ENCODE measurements at regions not wholly inside any gene's neighbourhood (a gene's known extent, or its start where the extent isn't known, plus 50 kb on each side); places are given as distances from the start of the nearest gene placed in this dataset.

- TF ChIP-seq, protein P1, sequence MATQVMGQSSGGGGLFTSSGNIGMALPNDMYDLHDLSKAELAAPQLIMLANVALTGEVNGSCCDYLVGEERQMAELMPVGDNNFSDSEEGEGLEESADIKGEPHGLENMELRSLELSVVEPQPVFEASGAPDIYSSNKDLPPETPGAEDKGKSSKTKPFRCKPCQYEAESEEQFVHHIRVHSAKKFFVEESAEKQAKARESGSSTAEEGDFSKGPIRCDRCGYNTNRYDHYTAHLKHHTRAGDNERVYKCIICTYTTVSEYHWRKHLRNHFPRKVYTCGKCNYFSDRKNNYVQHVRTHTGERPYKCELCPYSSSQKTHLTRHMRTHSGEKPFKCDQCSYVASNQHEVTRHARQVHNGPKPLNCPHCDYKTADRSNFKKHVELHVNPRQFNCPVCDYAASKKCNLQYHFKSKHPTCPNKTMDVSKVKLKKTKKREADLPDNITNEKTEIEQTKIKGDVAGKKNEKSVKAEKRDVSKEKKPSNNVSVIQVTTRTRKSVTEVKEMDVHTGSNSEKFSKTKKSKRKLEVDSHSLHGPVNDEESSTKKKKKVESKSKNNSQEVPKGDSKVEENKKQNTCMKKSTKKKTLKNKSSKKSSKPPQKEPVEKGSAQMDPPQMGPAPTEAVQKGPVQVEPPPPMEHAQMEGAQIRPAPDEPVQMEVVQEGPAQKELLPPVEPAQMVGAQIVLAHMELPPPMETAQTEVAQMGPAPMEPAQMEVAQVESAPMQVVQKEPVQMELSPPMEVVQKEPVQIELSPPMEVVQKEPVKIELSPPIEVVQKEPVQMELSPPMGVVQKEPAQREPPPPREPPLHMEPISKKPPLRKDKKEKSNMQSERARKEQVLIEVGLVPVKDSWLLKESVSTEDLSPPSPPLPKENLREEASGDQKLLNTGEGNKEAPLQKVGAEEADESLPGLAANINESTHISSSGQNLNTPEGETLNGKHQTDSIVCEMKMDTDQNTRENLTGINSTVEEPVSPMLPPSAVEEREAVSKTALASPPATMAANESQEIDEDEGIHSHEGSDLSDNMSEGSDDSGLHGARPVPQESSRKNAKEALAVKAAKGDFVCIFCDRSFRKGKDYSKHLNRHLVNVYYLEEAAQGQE (IDR thresholded peaks at IDR 0.05), result no peak
- TF ChIP-seq FOXS1 (CRISPR knock-in tag; IDR thresholded peaks at IDR 0.05), result no peak
- TF ChIP-seq, protein P2, sequence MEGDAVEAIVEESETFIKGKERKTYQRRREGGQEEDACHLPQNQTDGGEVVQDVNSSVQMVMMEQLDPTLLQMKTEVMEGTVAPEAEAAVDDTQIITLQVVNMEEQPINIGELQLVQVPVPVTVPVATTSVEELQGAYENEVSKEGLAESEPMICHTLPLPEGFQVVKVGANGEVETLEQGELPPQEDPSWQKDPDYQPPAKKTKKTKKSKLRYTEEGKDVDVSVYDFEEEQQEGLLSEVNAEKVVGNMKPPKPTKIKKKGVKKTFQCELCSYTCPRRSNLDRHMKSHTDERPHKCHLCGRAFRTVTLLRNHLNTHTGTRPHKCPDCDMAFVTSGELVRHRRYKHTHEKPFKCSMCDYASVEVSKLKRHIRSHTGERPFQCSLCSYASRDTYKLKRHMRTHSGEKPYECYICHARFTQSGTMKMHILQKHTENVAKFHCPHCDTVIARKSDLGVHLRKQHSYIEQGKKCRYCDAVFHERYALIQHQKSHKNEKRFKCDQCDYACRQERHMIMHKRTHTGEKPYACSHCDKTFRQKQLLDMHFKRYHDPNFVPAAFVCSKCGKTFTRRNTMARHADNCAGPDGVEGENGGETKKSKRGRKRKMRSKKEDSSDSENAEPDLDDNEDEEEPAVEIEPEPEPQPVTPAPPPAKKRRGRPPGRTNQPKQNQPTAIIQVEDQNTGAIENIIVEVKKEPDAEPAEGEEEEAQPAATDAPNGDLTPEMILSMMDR (IDR thresholded peaks at IDR 0.05), result no peak
- no peak for TF ChIP-seq JUN (IDR thresholded peaks at IDR 0.05)
- TF ChIP-seq, protein P3, sequence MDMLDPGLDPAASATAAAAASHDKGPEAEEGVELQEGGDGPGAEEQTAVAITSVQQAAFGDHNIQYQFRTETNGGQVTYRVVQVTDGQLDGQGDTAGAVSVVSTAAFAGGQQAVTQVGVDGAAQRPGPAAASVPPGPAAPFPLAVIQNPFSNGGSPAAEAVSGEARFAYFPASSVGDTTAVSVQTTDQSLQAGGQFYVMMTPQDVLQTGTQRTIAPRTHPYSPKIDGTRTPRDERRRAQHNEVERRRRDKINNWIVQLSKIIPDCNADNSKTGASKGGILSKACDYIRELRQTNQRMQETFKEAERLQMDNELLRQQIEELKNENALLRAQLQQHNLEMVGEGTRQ (IDR thresholded peaks at IDR 0.05), result no peak
- TF ChIP-seq ZFP36 (IDR thresholded peaks at IDR 0.05; ENCODE audit: borderline replicate concordance, partially characterized antibody), result no peak
- no peak for TF ChIP-seq POLR2A (IDR thresholded peaks at IDR 0.05; ENCODE audit: low read length)
- TF ChIP-seq RNF2 (IDR thresholded peaks at IDR 0.05; ENCODE audit: borderline replicate concordance, low read depth), result no peak
Observed at GRCh38 chr10:130430291-130430690, 294.1 kb downstream of the GLRX3 start.

Measured in A549 (cell line).